ENCODE measurements at regions not wholly inside any gene's neighbourhood (a gene's known extent, or its start where the extent isn't known, plus 50 kb on each side); places are given as distances from the start of the nearest gene placed in this dataset.

DNA sequence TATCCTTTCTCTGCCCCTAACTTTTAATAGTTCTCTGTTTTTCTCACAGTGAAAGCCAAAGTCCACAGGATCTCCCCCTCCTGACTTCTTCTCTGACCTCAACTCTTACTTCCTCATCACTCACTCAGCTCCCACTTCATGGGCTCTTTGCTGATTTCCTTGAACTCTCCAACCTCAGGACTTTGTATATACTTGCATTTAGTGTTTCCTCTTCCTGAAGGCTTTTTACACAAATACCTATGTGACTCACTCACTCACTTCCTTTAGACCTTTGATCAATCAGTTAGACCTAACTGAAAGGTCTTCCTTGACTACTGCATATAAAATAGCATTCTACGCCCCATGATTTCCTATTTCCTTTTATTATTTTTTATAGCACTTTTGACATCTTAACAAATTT lies 233.1 kb upstream of the MEX3C start:
- TF ChIP-seq POLR2A (IDR thresholded peaks at IDR 0.05) (no peak), CTCF (IDR thresholded peaks at IDR 0.05) (no peak)

Measured in body of pancreas (tissue), 4 donors.